H9 (cell line): ENCODE measurements at regions not wholly inside any gene's neighbourhood (a gene's known extent, or its start where the extent isn't known, plus 50 kb on each side); places are given as distances from the start of the nearest gene placed in this dataset.

Experiments
- DNase-seq: peaks from one replicate; pipeline ENCODE4 v3.0.0-alpha.2; 2017
- H2AFZ ChIP-seq: one replicate; pipeline ENCODE4 v1.6.1; 2013; ENCODE audit warnings: mild to moderate bottlenecking, low read length, control low read depth, moderate library complexity
- H2AK5ac ChIP-seq: 2 replicates; pipeline ENCODE4 v1.6.1; 2013; ENCODE audit warnings: low read length, control low read depth, mixed read lengths; ENCODE audit not compliant: insufficient read length
- H2BK120ac ChIP-seq: one replicate; pipeline ENCODE4 v1.6.1; 2013; ENCODE audit warnings: low read depth, mild to moderate bottlenecking, low read length, control low read depth, inconsistent platforms; ENCODE audit not compliant: poor library complexity, severe bottlenecking
- H2BK12ac ChIP-seq: 2 replicates; pipeline ENCODE4 v1.6.1; 2013; ENCODE audit warnings: low read length, control low read depth, mixed read lengths, low read depth; ENCODE audit not compliant: insufficient read length
- H2BK15ac ChIP-seq: 2 replicates; pipeline ENCODE4 v1.6.1; 2013; ENCODE audit warnings: low read depth, low read length, control low read depth
- H2BK20ac ChIP-seq: one replicate; pipeline ENCODE4 v1.6.1; 2013; ENCODE audit warnings: low read depth, mild to moderate bottlenecking, low read length, control low read depth, inconsistent platforms; ENCODE audit not compliant: poor library complexity, severe bottlenecking
- H2BK5ac ChIP-seq: 2 replicates; pipeline ENCODE4 v1.6.1; 2013; ENCODE audit warnings: low read length, control low read depth, mixed read lengths; ENCODE audit not compliant: insufficient read length
- H3K14ac ChIP-seq: 2 replicates; pipeline ENCODE4 v1.6.1; 2013; ENCODE audit warnings: low read length, control low read depth; ENCODE audit not compliant: insufficient read depth
- H3K18ac ChIP-seq: 2 replicates; pipeline ENCODE4 v1.6.1; 2013; ENCODE audit warnings: low read depth, mild to moderate bottlenecking, mixed read lengths, low read length, control low read depth; ENCODE audit not compliant: insufficient read length
- H3K23ac ChIP-seq: 2 replicates; pipeline ENCODE4 v1.6.1; 2013; ENCODE audit warnings: low read length, control low read depth, mixed read lengths, low read depth; ENCODE audit not compliant: insufficient read length
- H3K23me2 ChIP-seq: 2 replicates; pipeline ENCODE4 v1.6.1; 2013; ENCODE audit warnings: low read depth, mild to moderate bottlenecking, mixed read lengths, low read length, control low read depth; ENCODE audit not compliant: insufficient read length, poor library complexity, severe bottlenecking
- H3K27ac ChIP-seq: 2 replicates; pipeline ENCODE4 v1.5.1; 2013; ENCODE audit warnings: low read length, control low read depth, mixed read lengths, low read depth; ENCODE audit not compliant: insufficient read length
- H3K27me3 ChIP-seq: 2 replicates; pipeline ENCODE4 v1.6.1; 2013; ENCODE audit warnings: low read length, control low read depth, inconsistent platforms; ENCODE audit not compliant: insufficient read depth
- H3K4ac ChIP-seq: 2 replicates; pipeline ENCODE4 v1.6.1; 2013; ENCODE audit warnings: low read depth, mild to moderate bottlenecking, control low read depth, inconsistent platforms, low read length, moderate library complexity
- H3K4me1 ChIP-seq: 2 replicates; pipeline ENCODE4 v1.6.1; 2013; ENCODE audit warnings: low read length, control low read depth, inconsistent platforms; ENCODE audit not compliant: insufficient read depth
- H3K4me2 ChIP-seq: 2 replicates; pipeline ENCODE4 v1.6.1; 2013; ENCODE audit warnings: low read length, control low read depth, mixed read lengths; ENCODE audit not compliant: insufficient read length, insufficient read depth
- H3K56ac ChIP-seq: 2 replicates; pipeline ENCODE4 v1.6.1; 2013; ENCODE audit warnings: low read depth, mild to moderate bottlenecking, mixed read lengths, low read length, control low read depth; ENCODE audit not compliant: insufficient read length
- H3K79me1 ChIP-seq: 2 replicates; pipeline ENCODE4 v1.6.1; 2013; ENCODE audit warnings: low read depth, mild to moderate bottlenecking, moderate library complexity, low read length, control low read depth, inconsistent platforms; ENCODE audit not compliant: insufficient read depth, poor library complexity, severe bottlenecking
- H3K79me2 ChIP-seq: 2 replicates; pipeline ENCODE4 v1.6.1; 2013; ENCODE audit warnings: low read length, control low read depth, inconsistent platforms; ENCODE audit not compliant: insufficient read depth
- H3K9ac ChIP-seq: 2 replicates; pipeline ENCODE4 v1.6.1; 2013; ENCODE audit warnings: low read length, control low read depth, mixed read lengths; ENCODE audit not compliant: insufficient read length; ENCODE audit errors: extremely low read depth
- H3K9me3 ChIP-seq: one replicate; pipeline ENCODE4 v1.6.1; 2013; ENCODE audit warnings: low read depth, low read length, inconsistent platforms; ENCODE audit not compliant: control insufficient read depth
- H3T11ph ChIP-seq: one replicate; pipeline ENCODE4 v1.6.1; 2013; ENCODE audit warnings: mild to moderate bottlenecking, low read length, control low read depth, inconsistent platforms
- H4K20me1 ChIP-seq: one replicate; pipeline ENCODE4 v1.6.1; 2013; ENCODE audit not compliant: control insufficient read depth, insufficient read length, insufficient read depth
- H4K5ac ChIP-seq: 2 replicates; pipeline ENCODE4 v1.6.1; 2013; ENCODE audit warnings: low read depth, mild to moderate bottlenecking, mixed read lengths, low read length, control low read depth; ENCODE audit not compliant: insufficient read length
- H4K8ac ChIP-seq: replicated peaks from 2 replicates; pipeline ENCODE4 v1.6.1; 2013; ENCODE audit warnings: low read length, control low read depth, mixed read lengths, low read depth; ENCODE audit not compliant: insufficient read length
- H4K91ac ChIP-seq: 2 replicates; pipeline ENCODE4 v1.6.1; 2013; ENCODE audit warnings: low read depth, mild to moderate bottlenecking, moderate library complexity, mixed read lengths, low read length, control low read depth; ENCODE audit not compliant: insufficient read length
- H3K27ac Mint-ChIP-seq, 3 experiments: 2 replicates in 2 of 3; 3 replicates in 1 of 3; pipeline ENCODE4 v1.8.0; 2020 to 2021; ENCODE audit warnings: mixed read lengths in 3 of 3, mild to moderate bottlenecking in 1 of 3, moderate library complexity in 1 of 3
- H3K27me3 Mint-ChIP-seq: 2 replicates; pipeline ENCODE4 v1.8.0; 2021; ENCODE audit warnings: low read depth, mild to moderate bottlenecking, moderate library complexity, mixed read lengths
- H3K36me3 Mint-ChIP-seq, 3 experiments: 2 replicates in 2 of 3; 3 replicates in 1 of 3; pipeline ENCODE4 v1.8.0; 2020 to 2021; ENCODE audit warnings: low read depth in 3 of 3, mixed read lengths in 3 of 3; ENCODE audit not compliant: insufficient read depth in 1 of 3
- H3K4me1 Mint-ChIP-seq, 2 experiments: 2 replicates each; pipeline ENCODE4 v1.8.0; 2020; ENCODE audit warnings: mixed read lengths in 2 of 2
- H3K4me3 Mint-ChIP-seq, 2 experiments: 2 replicates in 1 of 2; 3 replicates in 1 of 2; pipeline ENCODE4 v1.8.0; 2020 to 2021; ENCODE audit warnings: mild to moderate bottlenecking in 2 of 2, mixed read lengths in 2 of 2, moderate library complexity in 1 of 2
- H3K9me3 Mint-ChIP-seq, 2 experiments: 2 replicates in 1 of 2; 3 replicates in 1 of 2; pipeline ENCODE4 v1.8.0; 2020; ENCODE audit warnings: mild to moderate bottlenecking in 2 of 2, mixed read lengths in 2 of 2, moderate library complexity in 1 of 2
- WGBS: extraction: QIAGEN DNeasy Blood & Tissue Kit; methylation state at CpG from one replicate; pipeline ENCODE4 v1.1.7; 2013; ENCODE audit warnings: missing lambda C conversion rate, low lambda C conversion rate, mixed read lengths; ENCODE audit not compliant: insufficient read length; ENCODE audit errors: extremely low coverage; 5-methylcytosine and 5-hydroxymethylcytosine counted together
- TF ChIP-seq, protein P1 (sequence below): fragments of 200-600 bp; sonication (generic); conservative IDR thresholded peaks from 3 replicates; pipeline ENCODE4 v1.8.0; 2021; ENCODE audit warnings: antibody characterized with exemption, mild to moderate bottlenecking

DNA sequence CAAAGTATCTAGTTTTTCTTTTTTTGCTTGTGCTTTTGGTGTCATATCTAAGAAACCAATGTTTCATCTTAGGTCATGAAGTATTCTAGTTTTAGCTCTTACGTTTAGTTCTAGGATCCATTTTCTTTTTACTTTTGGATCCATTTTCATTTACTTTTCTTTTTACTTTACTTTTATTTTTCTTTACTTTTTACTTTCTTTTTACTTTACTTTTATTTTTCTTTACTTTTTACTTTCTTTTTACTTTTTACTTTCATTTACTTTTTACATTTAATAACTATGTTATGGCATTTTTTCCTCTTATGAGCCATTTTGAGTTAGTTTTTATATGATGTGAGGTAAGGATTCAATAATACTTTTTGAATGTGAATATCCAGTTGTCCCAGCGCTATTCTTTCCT, 213.4 kb downstream of the ZFP36L2 start:
- Histone ChIP-seq H3K27ac (no peak overlapping the region), H3K18ac (no peak overlapping the region), H2BK15ac (no peak overlapping the region), H2BK12ac (no peak overlapping the region), H2AFZ (no peak overlapping the region), H3K56ac (no peak overlapping the region), H3K79me2 (no peaks in the 10 kb centered on the region), H4K8ac (no peak overlapping the region), H2AK5ac (no peak overlapping the region), H3K23ac (no peak overlapping the region), H3K23me2 (no peaks in the 10 kb centered on the region), H3K14ac (no peak overlapping the region), H3K27me3 (no peaks in the 10 kb centered on the region), H4K91ac (no peak overlapping the region), H3T11ph (no peak overlapping the region), H3K4ac (no peak overlapping the region), H4K5ac (no peak overlapping the region), H2BK20ac (no peak overlapping the region), H4K20me1 (no peaks in the 10 kb centered on the region), H3K9ac (no peak overlapping the region), H2BK5ac (no peak overlapping the region), H3K9me3 (no peaks in the 10 kb centered on the region), H2BK120ac (no peak overlapping the region), H3K79me1 (no peaks in the 10 kb centered on the region), H3K4me1 (peaks cover 4% of the 10 kb centered on the region), H3K4me2 (no peak overlapping the region)
- Mint-ChIP-seq H3K27me3 (no peaks in the 10 kb centered on the region), H3K4me1 (peaks cover 11 to 17% of the 10 kb centered on the region in 2 experiments), H3K36me3 (peaks cover 0 to 4% (median 0%) of the 10 kb centered on the region in 3 experiments; a peak in 2 of 7 replicates), H3K9me3 (peaks cover 2 to 3% of the 10 kb centered on the region in 2 experiments; a peak in 2 of 5 replicates), H3K27ac (no peak overlapping the region), H3K4me3 (no peak overlapping the region)
- no CpG with 5 or more reads among the region's 2 CpGs for WGBS
- DNase-seq: no peak
- TF ChIP-seq, protein P1, sequence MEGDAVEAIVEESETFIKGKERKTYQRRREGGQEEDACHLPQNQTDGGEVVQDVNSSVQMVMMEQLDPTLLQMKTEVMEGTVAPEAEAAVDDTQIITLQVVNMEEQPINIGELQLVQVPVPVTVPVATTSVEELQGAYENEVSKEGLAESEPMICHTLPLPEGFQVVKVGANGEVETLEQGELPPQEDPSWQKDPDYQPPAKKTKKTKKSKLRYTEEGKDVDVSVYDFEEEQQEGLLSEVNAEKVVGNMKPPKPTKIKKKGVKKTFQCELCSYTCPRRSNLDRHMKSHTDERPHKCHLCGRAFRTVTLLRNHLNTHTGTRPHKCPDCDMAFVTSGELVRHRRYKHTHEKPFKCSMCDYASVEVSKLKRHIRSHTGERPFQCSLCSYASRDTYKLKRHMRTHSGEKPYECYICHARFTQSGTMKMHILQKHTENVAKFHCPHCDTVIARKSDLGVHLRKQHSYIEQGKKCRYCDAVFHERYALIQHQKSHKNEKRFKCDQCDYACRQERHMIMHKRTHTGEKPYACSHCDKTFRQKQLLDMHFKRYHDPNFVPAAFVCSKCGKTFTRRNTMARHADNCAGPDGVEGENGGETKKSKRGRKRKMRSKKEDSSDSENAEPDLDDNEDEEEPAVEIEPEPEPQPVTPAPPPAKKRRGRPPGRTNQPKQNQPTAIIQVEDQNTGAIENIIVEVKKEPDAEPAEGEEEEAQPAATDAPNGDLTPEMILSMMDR: no peak
